Left lung (tissue), 4 donors: ENCODE measurements at regions not wholly inside any gene's neighbourhood (a gene's known extent, or its start where the extent isn't known, plus 50 kb on each side); places are given as distances from the start of the nearest gene placed in this dataset.

Experiments used
- ATAC-seq: fragments of 200-7000 bp; cut with Tn5 transposase; one replicate; pipeline ENCODE4 v1.9.1; 2020; ENCODE audit warnings: moderate library complexity
- DNase-seq, 4 donors: peaks; one replicate each; pipeline ENCODE4 v3.0.0-alpha.2; 2013 to 2020
- H3K27ac ChIP-seq, 2 donors: fragments of 200-600 bp; sonication (generic) in 1 of 2; one replicate each; pipeline versions ENCODE4 v1.5.0 to v1.8.0; 2020 to 2021
- H3K27me3 ChIP-seq, 2 donors: fragments of 200-600 bp; sonication (generic) in 1 of 2; one replicate each; pipeline versions ENCODE4 v1.5.0 to v1.8.0; 2020 to 2021
- H3K36me3 ChIP-seq, 2 donors: fragments of 200-600 bp; sonication (generic) in 1 of 2; one replicate each; pipeline versions ENCODE4 v1.5.0 to v1.8.0; 2020 to 2021
- H3K4me1 ChIP-seq, 2 donors: fragments of 200-600 bp; one replicate each; pipeline ENCODE4 v1.8.0; 2021
- H3K4me3 ChIP-seq, 2 donors: fragments of 200-600 bp; sonication (generic) in 1 of 2; one replicate each; pipeline versions ENCODE4 v1.5.0 to v1.8.0; 2020 to 2021; ENCODE audit warnings: mild to moderate bottlenecking in 1 of 2
- H3K9me3 ChIP-seq, 2 donors: fragments of 200-600 bp; sonication (generic) in 1 of 2; one replicate each; pipeline versions ENCODE4 v1.5.0 to v1.8.0; 2020 to 2021
- CTCF ChIP-seq, 2 donors: fragments of 200-600 bp; sonication (generic) in 1 of 2; IDR thresholded peaks; one replicate each; pipeline versions ENCODE4 v1.5.0 to v1.8.0; 2021; ENCODE audit warnings: antibody characterized with exemption in 2 of 2
- intact Hi-C, 2 donors: fragments of 100-400 bp; cut with DNase I; formaldehyde crosslinking; loops; one replicate each; pipeline versions ENCODE4 v1.11.2 to v1.14.2; 2022
- donor health status: DM: no; HTN: yes; CAD: no.
- donor health status: DM: no; HTN: no; CAD: no.

- Histone ChIP-seq H3K27me3 (no peaks in the 10 kb centered on the region), H3K36me3 (no peaks in the 10 kb centered on the region), H3K9me3 (no peaks in the 10 kb centered on the region), H3K27ac (no peak overlapping the region), H3K4me1 (no peaks in the 10 kb centered on the region), H3K4me3 (no peak overlapping the region)
- TF ChIP-seq CTCF (IDR thresholded peaks at IDR 0.05) = no peak
- ATAC-seq = no peak
- intact Hi-C loops = no loop called here
- no peak for DNase-seq
These were observed 204.4 kb upstream of the ESRRG start for GRCh38 chr1:216927633-216928032.

- intact Hi-C loops = no loop called here
- Histone ChIP-seq H3K27ac (no peak overlapping the region), H3K4me3 (no peak overlapping the region), H3K36me3 (no peaks in the 10 kb centered on the region), H3K4me1 (no peaks in the 10 kb centered on the region), H3K9me3 (no peaks in the 10 kb centered on the region), H3K27me3 (no peaks in the 10 kb centered on the region)
- no peak for ATAC-seq
- no peak for DNase-seq
- no peak for TF ChIP-seq CTCF (IDR thresholded peaks at IDR 0.05)
These were observed 203.7 kb upstream of the ESRRG start for GRCh38 chr1:216926720-216927510.

GRCh38 chr1:216925962-216926625 is 202.9 kb upstream of the ESRRG start:
- ATAC-seq (no peak), DNase-seq (no peak)
- Histone ChIP-seq H3K27me3 (no peaks in the 10 kb centered on the region), H3K9me3 (no peaks in the 10 kb centered on the region), H3K4me1 (no peaks in the 10 kb centered on the region), H3K4me3 (no peak overlapping the region), H3K36me3 (no peaks in the 10 kb centered on the region), H3K27ac (no peak overlapping the region)
- TF ChIP-seq CTCF (IDR thresholded peaks at IDR 0.05) = no peak
- intact Hi-C loops = no loop called here

GRCh38 chr1:216924732-216925131 is 201.5 kb upstream of the ESRRG start:
- no peak for ATAC-seq
- TF ChIP-seq CTCF (IDR thresholded peaks at IDR 0.05) = no peak
- Histone ChIP-seq H3K36me3 (no peaks in the 10 kb centered on the region), H3K4me3 (no peak overlapping the region), H3K27me3 (no peaks in the 10 kb centered on the region), H3K27ac (no peak overlapping the region), H3K9me3 (no peaks in the 10 kb centered on the region), H3K4me1 (no peaks in the 10 kb centered on the region)
- intact Hi-C loops = no loop called here
- DNase-seq = no peak

- Histone ChIP-seq H3K36me3 (no peaks in the 10 kb centered on the region), H3K4me3 (no peak overlapping the region), H3K27me3 (no peaks in the 10 kb centered on the region), H3K27ac (no peak overlapping the region), H3K9me3 (no peaks in the 10 kb centered on the region), H3K4me1 (no peaks in the 10 kb centered on the region)
- ATAC-seq (no peak), DNase-seq (no peak)
- intact Hi-C loops = no loop called here
- no peak for TF ChIP-seq CTCF (IDR thresholded peaks at IDR 0.05)
These were observed 200.4 kb upstream of the ESRRG start for GRCh38 chr1:216923601-216924000.
